Right ventricle myocardium superior (tissue), 1 donor: ENCODE measurements at regions not wholly inside any gene's neighbourhood (a gene's known extent, or its start where the extent isn't known, plus 50 kb on each side); places are given as distances from the start of the nearest gene placed in this dataset.

Experiments used
- ATAC-seq: fragments of 200-7000 bp; cut with Tn5 transposase; one replicate; pipeline ENCODE4 v1.9.1; 2020; ENCODE audit warnings: mild to moderate bottlenecking; ENCODE audit not compliant: poor library complexity
- DNase-seq: peaks from one replicate; pipeline ENCODE4 v3.0.0-alpha.2; 2020
- intact Hi-C: fragments of 100-400 bp; cut with DNase I; formaldehyde crosslinking; loops from one replicate; pipeline ENCODE4 v1.11.2; 2022
- donor health status: DM: no; HTN: yes; CAD: no; lungs with severe emphysema.

DNA sequence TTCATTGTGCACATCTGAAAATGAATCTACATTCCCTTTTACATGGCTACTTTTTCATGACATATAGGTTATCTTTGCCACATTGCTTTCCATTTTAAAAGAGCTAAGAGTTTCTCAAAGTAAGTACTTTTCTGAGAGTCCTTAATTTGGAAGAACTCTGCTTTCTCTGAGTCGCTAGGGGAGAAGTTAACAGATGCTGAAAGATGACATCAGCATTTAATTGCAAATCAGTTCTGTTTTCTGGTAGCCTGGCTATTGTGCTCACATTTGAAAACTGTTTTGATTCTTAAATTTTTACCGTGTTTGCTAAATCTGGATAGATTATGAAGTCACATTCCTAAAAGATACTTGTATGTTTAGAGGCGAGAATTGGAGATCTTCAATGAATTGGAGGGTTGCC, 107.7 kb upstream of the C1QTNF9B start:
- DNase-seq (no peak), ATAC-seq (no peak)
- intact Hi-C loops: no loop called here

DNA sequence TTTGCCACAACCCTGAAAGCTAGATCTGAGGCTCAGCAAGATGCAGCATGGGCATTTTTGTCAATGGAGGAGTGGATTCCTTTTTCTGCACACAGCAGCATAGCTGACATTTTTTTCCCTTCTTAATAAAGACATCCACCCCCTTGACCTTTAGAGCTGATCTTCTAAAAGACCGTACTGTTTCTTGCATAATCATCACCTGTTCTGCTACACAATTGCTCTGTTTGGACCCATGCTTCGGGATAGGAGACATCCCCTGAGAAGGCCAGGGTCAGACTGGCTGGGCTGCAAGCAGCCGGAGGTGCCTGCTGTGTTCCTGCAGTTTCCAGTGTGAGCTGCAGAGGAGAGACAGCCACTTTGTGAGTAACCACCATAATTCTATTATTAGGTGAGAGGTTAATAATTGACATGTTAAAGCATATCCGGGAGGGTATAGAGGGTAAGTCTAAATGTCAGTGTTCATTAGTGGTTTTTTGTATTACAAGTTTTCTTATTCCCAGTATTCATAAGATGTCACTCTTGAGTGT, 108.5 kb upstream of the C1QTNF9B start:
- no peak for DNase-seq
- intact Hi-C loops: no loop called here

GRCh38 chr13:24006520-24007248, 109.4 kb upstream of the C1QTNF9B start:
- ATAC-seq: no peak
- intact Hi-C loops: no loop called here

More for the DNA sequence above, 108.5 kb upstream of the C1QTNF9B start:
- no peak for ATAC-seq

DNA sequence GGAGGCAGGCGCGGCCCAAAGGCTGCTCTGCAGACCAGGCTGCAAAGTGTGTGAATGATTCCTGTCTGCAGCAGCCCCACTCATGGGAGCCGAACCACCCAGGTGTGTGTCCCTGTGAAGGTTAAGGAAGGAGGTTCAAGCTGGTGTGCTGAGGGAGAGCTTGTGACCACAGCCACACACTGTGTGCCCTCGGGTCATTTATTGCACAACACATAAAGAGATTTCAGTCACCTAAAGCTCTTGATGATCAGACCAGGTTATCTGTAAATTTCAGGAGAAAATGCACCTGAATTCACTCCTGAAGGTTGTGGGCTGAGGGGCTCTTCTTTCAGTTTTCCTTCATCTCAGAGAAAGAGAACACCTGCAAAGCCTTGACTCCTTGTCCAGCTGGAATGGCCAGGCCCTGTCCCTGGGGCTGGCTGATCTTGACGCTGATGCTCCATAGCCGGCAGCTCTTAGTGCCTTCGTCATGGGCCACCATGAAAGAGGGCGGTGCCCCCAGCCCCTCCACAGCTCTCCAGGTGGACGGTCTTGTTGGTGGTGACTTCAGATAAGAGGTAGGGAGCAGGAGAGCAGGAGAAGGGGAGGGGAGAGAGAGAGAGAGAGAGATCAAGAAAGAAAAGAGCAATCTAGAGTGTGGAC, 110.8 kb upstream of the C1QTNF9B start:
- DNase-seq (no peak), ATAC-seq (no peak)
- intact Hi-C loops: no loop called here

More at GRCh38 chr13:24006520-24007248, 109.4 kb upstream of the C1QTNF9B start:
- no peak for DNase-seq

DNA sequence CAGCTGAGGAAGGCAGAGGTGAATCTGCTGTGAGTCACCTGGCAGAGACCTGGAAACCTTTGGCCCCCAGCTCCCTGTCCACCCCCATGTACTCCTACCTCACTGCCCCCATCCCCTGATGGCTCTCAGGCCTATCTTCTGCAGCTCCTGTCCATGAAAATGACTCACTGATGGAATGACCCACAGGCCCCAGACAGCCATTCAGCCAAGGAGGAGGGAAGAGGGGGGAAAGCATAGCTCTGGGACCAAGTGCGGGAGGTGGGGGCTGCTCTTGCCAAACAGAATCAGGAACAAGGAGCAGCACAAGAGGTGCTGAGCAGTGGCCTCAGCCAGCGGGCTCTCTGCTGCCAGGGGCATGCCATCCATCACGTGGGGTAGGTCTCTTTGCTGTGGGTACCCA, 111.4 kb upstream of the C1QTNF9B start:
- intact Hi-C loops: no loop called here
- DNase-seq: no peak
- ATAC-seq: no peak

DNA sequence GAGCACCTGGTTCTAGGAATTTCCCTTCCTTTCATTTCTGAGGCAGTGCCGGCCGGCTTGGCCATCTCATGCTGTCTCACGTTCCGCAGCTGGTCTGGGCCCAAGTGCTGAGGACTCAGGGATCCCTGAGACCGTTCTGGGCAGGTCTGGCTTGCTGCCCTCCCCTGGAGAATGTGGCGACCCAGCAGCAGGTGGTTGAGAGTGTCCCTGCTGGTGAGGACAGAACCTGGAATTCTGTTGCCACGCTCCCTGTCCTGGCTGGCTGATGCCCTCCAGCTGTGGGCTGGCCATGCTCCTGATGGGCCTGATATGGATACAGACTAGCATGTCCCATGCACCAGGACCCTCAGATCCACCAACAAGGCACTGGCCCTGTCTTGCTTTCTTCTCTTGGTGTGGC, 114.0 kb upstream of the C1QTNF9B start:
- intact Hi-C loops: no loop called here
- DNase-seq (no peak), ATAC-seq (no peak)

- DNase-seq (no peak), ATAC-seq (no peak)
- intact Hi-C loops: no loop called here
These were observed 115.3 kb upstream of the C1QTNF9B start for GRCh38 chr13:24012648-24013047.

DNA sequence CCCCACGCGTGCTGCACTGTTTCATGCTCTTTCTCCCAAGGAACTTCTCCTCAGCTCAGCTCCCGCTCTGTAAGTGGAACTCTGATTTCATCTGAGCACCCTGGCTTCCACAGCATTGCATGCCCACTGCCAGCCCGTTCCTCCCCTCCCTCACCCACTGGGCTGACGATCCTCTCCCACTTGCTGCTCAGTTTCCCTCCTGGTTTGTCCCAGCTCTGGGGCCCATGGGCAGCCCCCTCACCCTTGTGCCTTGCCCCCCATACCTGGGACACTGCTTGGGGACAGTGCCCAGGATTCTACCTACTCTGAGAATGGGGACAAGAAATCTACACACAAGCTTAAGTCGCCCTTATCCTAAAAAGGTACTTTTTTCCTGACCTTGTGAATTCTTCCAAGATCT, 115.9 kb upstream of the C1QTNF9B start:
- intact Hi-C loops: no loop called here
- DNase-seq: no peak
- no peak for ATAC-seq

DNA sequence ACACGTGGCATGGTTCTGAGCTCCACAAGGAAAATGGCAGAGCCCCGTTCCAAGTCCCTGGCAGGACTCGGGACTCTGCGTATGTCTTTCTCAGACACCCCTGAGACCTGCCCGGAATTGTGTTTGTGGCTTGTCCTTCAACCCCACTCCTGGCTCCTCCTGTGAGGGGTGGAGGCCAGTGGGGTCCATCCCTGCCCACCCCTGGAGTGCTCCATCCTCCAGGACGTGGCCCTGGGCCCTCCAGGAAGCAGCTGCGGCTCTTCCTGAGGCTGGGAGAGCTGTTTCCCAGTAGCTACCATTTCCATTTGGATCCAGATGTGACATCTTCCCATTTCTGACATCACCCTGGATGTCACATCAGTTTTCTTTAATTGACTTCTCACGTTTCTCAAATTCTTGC, 118.7 kb upstream of the C1QTNF9B start:
- intact Hi-C loops: no loop called here
- no peak for DNase-seq
- no peak for ATAC-seq

DNA sequence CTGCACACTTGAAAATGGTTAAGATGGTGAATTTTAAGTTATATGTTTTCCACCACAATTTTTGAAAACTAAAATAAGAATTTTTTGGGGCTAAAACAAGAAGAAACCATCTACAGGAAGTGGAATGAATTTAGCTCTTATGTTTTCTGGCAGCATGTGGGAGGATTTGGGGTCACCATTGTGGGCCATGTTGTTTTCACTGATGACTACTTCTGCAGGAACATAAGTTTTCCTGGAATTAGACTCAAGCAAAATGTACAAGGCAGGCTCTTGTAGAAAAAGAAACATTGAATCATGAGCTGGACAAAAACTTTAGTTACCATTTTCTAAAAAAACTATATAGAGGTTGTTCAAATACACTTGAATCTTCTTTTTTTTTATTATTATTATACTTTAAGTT, 125.3 kb upstream of the C1QTNF9B start:
- ATAC-seq: no peak
- intact Hi-C loops: loop anchor here (5.0 kb wide), 1 partner anchor 200 kb away; no protein-coding TSS in a partner anchor
- no peak for DNase-seq

- intact Hi-C loops: loop anchor here (5.0 kb wide), 1 partner anchor 199 kb away; no protein-coding TSS in a partner anchor
- DNase-seq: no peak
- ATAC-seq: no peak
These were observed 125.8 kb upstream of the C1QTNF9B start for GRCh38 chr13:24023073-24023472.

DNA sequence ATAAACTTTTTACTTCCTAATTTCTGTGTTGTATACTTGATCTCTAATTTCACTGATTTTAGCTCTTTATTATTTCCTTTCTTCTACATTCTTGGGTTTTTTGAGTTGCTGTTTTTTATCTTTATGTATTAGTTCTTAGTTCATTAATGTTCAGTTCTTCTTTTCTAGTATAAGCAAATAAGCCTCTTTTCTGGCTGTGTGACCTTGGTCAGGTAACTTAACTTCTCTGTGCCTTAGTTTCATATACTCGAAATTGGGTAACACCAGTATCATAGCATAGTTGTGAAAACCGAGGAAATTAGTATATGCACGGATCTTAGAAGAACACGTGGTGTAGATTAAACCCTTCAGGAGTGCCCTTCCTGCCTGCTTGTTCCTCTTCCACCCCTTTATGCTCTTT, 130.2 kb upstream of the C1QTNF9B start:
- intact Hi-C loops: no loop called here
- ATAC-seq (no peak), DNase-seq (no peak)

- peak; percentile 57 for ATAC-seq
- DNase-seq: no peak
- intact Hi-C loops: no loop called here
These were observed 128.3 kb upstream of the SPATA13 start for GRCh38 chr13:24032252-24032651.

GRCh38 chr13:24032674-24033073, 127.8 kb upstream of the SPATA13 start:
- intact Hi-C loops: no loop called here
- peak; percentile 57 for ATAC-seq
- no peak for DNase-seq

DNA sequence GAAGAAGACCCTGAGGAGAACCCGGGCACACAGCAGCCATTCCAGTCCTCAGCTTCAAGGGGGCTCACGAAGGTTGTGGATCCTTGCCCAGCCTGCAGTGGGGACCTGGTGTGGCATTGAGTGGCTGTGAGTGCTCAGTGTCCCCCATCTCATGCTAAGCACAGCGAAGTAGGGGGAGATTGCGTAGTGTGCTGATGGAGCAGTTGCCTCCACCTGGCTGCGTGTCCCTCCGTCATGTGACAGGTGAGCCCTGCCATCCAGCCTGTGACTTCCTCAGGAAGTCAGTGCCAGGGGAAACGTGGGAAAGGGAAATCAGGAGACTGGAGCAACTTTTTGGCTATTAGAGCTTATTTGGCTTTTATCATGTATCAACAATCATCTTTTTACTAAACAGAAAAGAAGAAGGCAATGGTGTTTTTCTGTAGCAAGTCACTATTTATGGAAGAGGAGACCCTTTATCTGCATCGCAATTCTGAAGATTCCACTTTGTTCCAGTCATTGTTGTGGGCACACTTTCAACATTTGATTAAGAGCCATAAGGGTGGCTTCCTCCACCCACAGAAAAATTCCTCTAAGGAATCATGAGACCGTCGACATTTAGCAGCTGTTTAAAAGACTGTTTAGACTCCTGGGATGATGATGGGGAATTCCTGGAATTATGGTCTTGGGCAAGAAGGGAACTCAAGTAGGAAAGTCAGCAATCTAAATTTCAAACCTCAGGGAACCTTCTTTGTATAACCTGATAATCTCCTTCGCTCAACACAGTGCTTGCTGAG, 126.8 kb upstream of the SPATA13 start:
- intact Hi-C loops: no loop called here
- DNase-seq (no peak), ATAC-seq (peak; percentile 83)

DNA sequence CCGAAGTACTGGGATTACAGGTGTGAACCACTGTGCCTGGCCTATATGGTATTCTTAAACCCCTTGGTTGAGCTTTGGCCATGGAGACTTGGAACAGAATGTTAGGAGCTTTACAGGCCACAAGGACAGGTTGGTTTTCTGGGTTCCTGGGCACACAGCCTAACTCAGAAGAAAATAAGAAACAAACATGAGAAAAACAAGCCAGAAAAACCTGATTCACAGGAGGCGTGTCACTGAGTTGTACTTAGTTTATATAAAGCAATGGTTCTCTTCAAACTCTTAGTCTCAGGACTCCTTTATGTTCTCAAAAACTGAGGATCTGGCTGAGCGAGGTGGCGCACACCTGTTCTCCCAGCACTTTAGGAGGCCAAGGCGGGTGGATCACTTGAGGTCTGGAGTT, 125.1 kb upstream of the SPATA13 start:
- DNase-seq: no peak
- ATAC-seq: no peak
- intact Hi-C loops: no loop called here

GRCh38 chr13:24036115-24036514, 124.4 kb upstream of the SPATA13 start:
- peak; percentile 23 for ATAC-seq
- intact Hi-C loops: no loop called here
- DNase-seq: no peak

DNA sequence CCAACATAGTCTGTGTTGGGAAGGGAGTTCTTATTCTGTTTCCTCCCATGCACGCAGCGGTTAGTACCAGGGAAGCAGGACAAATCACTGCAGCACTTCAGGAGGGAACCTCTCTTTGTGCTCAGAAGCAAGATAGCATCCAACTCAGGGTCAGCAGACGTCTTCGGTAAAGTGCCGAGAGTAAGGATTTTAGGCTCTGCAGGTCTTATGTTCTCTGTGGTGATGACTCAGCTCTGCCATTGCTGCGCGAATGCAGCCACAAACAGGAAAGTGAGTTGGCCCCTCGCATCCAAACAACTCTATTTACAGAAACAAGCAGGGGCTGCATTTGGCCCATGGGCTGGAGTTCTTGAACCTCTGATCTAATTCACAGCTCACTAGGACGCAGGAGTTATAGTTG, 122.1 kb upstream of the SPATA13 start:
- intact Hi-C loops: no loop called here
- DNase-seq (no peak), ATAC-seq (no peak)

- intact Hi-C loops: no loop called here
- DNase-seq: no peak
- ATAC-seq: no peak
These were observed 121.6 kb upstream of the SPATA13 start for GRCh38 chr13:24038841-24039330.
